HepG2 (cell line): ENCODE measurements at regions not wholly inside any gene's neighbourhood (a gene's known extent, or its start where the extent isn't known, plus 50 kb on each side); places are given as distances from the start of the nearest gene placed in this dataset.

Experiments used
- ATAC-seq: fragments of 200-7000 bp; cut with Tn5 transposase; 3 replicates; pipeline ENCODE4 v1.9.1; 2020; ENCODE audit warnings: mild to moderate bottlenecking, moderate library complexity
- BruUV-seq: library from RNA; stranded (reverse); fragments of 400-500 nt; replicated peaks from 2 replicates; lab custom pipeline; 2021; lab: Mats Ljungman, UMichigan
- CTCF ChIA-PET: fragments of 300-600 bp; formaldehyde crosslinking; extraction: SDS; loops from one replicate; lab custom pipeline; 2021; ENCODE audit warnings: low total read pairs, inconsistent platforms, low intra/inter-chr PET ratio; lab: Yijun Ruan, JAX
- POLR2A ChIA-PET: fragments of 350-600 bp; sonication (Branson Sonifier 250); formaldehyde crosslinking; loops from one replicate; lab custom pipeline; 2020; ENCODE audit warnings: antibody characterized with exemption, inconsistent platforms; lab: Yijun Ruan, JAX
- DNase-seq: peaks from one replicate; pipeline ENCODE4 v3.0.0-alpha.2; 2015; ENCODE audit warnings: low spot score
- FAIRE-seq: peaks from 3 replicates; lab custom pipeline; 2011; peaks lifted over from hg19 to GRCh38; lab: Jason Lieb, UNC
- H2AFZ ChIP-seq: one replicate; pipeline ENCODE4 v1.6.1; 2011; ENCODE audit warnings: low read length, inconsistent platforms
- H3K27ac ChIP-seq: fragments of 300-600 bp; 3 replicates; pipeline ENCODE4 v1.8.0; 2011; ENCODE audit warnings: mixed run types, mild to moderate bottlenecking, mixed read lengths, low read length, inconsistent platforms; ENCODE audit not compliant: insufficient read depth; ENCODE audit errors: extremely low read length
- H3K27me3 ChIP-seq, 2 experiments: fragments of 200-600 bp in 1 of 2; 2 replicates in 1 of 2; 3 replicates in 1 of 2; pipeline versions ENCODE4 v1.6.0 to v1.8.0; 2011; ENCODE audit warnings: low read length in 2 of 2, mild to moderate bottlenecking in 2 of 2, moderate library complexity in 2 of 2, inconsistent platforms in 1 of 2; ENCODE audit not compliant: insufficient read depth in 2 of 2, control insufficient read depth in 1 of 2
- H3K36me3 ChIP-seq, 2 experiments: fragments of 200-600 bp in 1 of 2; replicated peaks in 1 of 2; 2 replicates in 1 of 2; 3 replicates in 1 of 2; pipeline versions ENCODE4 v1.5.1 to v1.8.0; 2011; ENCODE audit warnings: low read length in 2 of 2, inconsistent platforms in 1 of 2; ENCODE audit not compliant: insufficient read depth in 2 of 2, control insufficient read depth in 1 of 2
- H3K4me1 ChIP-seq: 2 replicates; pipeline ENCODE4 v1.5.1; 2012; ENCODE audit warnings: low read length, inconsistent platforms; ENCODE audit not compliant: insufficient read depth
- H3K4me2 ChIP-seq: 2 replicates; pipeline ENCODE4 v1.6.0; 2011; ENCODE audit warnings: low read depth, low read length, inconsistent platforms
- H3K4me3 ChIP-seq, 3 experiments: fragments of 200-600 bp in 1 of 3; sonication (generic), shearing (Covaris generic) in 1 of 3; replicated peaks in 1 of 3; 2 replicates each; pipeline ENCODE4 v1.5.1; 2011 to 2016; ENCODE audit warnings: low read length in 3 of 3, inconsistent platforms in 2 of 3, low read depth in 2 of 3, mild to moderate bottlenecking in 2 of 3, control low read depth in 1 of 3, mixed read lengths in 1 of 3; ENCODE audit not compliant: insufficient read depth in 1 of 3
- H3K79me2 ChIP-seq: one replicate; pipeline ENCODE4 v1.6.1; 2011; ENCODE audit warnings: low read length, inconsistent platforms; ENCODE audit not compliant: insufficient read depth
- H3K9ac ChIP-seq: 2 replicates; pipeline ENCODE4 v1.6.0; 2011; ENCODE audit warnings: mild to moderate bottlenecking, low read depth, low read length, inconsistent platforms; ENCODE audit not compliant: insufficient read depth
- H3K9me3 ChIP-seq: 2 replicates; pipeline ENCODE4 v1.5.1; 2012; ENCODE audit warnings: mild to moderate bottlenecking, low read length
- H4K20me1 ChIP-seq: 2 replicates; pipeline ENCODE4 v1.6.0; 2011; ENCODE audit warnings: inconsistent platforms, mild to moderate bottlenecking, low read length, moderate library complexity; ENCODE audit not compliant: insufficient read depth
- ELF1 ChIP-seq: sonication (generic); formaldehyde crosslinking; IDR thresholded peaks from 2 replicates; pipeline ENCODE4 v1.4.0; 2020; ENCODE audit warnings: missing genetic modification reagents
- ELF3 ChIP-seq: IDR thresholded peaks from 2 replicates; pipeline ENCODE4 v1.6.1; 2016; ENCODE audit warnings: missing genetic modification reagents, missing compliant biosample characterization
- GABPA ChIP-seq, 2 experiments: IDR thresholded peaks; 2 replicates each; pipeline ENCODE4 v1.6.1; 2011 to 2016; ENCODE audit warnings: low read depth in 2 of 2, low read length in 1 of 2, missing biosample characterization in 1 of 2, missing genetic modification characterization in 1 of 2
- HNF4A ChIP-seq: sonication (generic); formaldehyde crosslinking; IDR thresholded peaks from 2 replicates; pipeline ENCODE4 v1.4.0; 2020; ENCODE audit warnings: missing genetic modification reagents
- JDP2 ChIP-seq: sonication (generic); formaldehyde crosslinking; IDR thresholded peaks from 2 replicates; pipeline ENCODE4 v1.8.1; 2022; ENCODE audit warnings: missing genetic modification reagents, borderline replicate concordance
- NFYB ChIP-seq: sonication (generic); formaldehyde crosslinking; IDR thresholded peaks from 2 replicates; pipeline ENCODE4 v1.4.0; 2020; ENCODE audit warnings: missing genetic modification reagents
- NFYC ChIP-seq: IDR thresholded peaks from 2 replicates; pipeline ENCODE4 v1.6.1; 2016; ENCODE audit warnings: missing genetic modification reagents, missing compliant biosample characterization
- WGBS: methylation state at CpG from one replicate; pipeline ENCODE4 v1.1.6; 2017; ENCODE audit warnings: low lambda C conversion rate; 5-methylcytosine and 5-hydroxymethylcytosine counted together
- in situ Hi-C: cut with HindIII; loops from 2 replicates; pipeline ENCODE4 v1.10.0; 2017; ENCODE audit warnings: low pct_unique_long_range_greater_than_20kb; ENCODE audit not compliant: extremely low pct_ligation_motif_present
- intact Hi-C: fragments of 100-400 bp; cut with micrococcal nuclease; formaldehyde crosslinking; loops from one replicate; pipeline ENCODE4 v1.10.0; 2022; ENCODE audit not compliant: unreplicated experiment
- TF ChIP-seq, protein P1 (sequence below): IDR thresholded peaks from 2 replicates; pipeline ENCODE4 v1.6.1; 2012; ENCODE audit warnings: low read length, improper control_type of control experiment
- TF ChIP-seq, protein P2 (sequence below): IDR thresholded peaks from 2 replicates; pipeline ENCODE4 v1.6.1; 2016; ENCODE audit warnings: low read depth

DNA sequence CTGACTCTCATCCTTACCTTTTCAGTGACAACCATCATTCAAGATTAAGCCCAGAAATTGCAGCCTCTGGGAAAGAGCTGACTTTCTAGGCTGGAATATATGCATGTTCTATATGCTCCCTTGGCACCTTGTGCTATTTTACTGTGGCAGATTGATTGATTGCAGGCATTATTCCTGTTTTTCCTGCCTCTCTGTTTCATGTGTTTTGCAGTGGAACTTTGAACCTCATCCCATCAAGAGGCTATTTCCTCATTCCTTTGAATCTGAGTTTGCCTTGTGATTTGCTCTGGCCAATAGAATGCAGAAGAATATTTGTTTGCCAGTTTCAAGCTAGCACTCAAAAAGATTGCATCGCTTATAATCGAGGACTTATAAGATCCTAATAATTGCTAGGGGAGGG is 174.8 kb upstream of the DCN start:
- no TSS peak for BruUV-seq
- in situ Hi-C loops = no loop called here

More for the DNA sequence above, 174.8 kb upstream of the DCN start:
- TF ChIP-seq ELF1 (CRISPR knock-in tag) (peak; percentile 72), ELF3 (CRISPR knock-in tag) (peak; percentile 43; the same call in 1 of the 2 replicates), GABPA (IDR thresholded peaks at IDR 0.05; ENCODE audit: low read depth, low read length) (no peak), GABPA (CRISPR knock-in tag; IDR thresholded peaks at IDR 0.05; ENCODE audit: low read depth) (no peak), NFYB (CRISPR knock-in tag) (peak; percentile 52; the same call in 1 of the 2 replicates), HNF4A (peak; percentile 29; the same call in 1 of the 2 replicates), JDP2 (CRISPR knock-in tag) (no peak), NFYC (CRISPR knock-in tag) (peak; percentile 52)
- TF ChIP-seq, protein P1, sequence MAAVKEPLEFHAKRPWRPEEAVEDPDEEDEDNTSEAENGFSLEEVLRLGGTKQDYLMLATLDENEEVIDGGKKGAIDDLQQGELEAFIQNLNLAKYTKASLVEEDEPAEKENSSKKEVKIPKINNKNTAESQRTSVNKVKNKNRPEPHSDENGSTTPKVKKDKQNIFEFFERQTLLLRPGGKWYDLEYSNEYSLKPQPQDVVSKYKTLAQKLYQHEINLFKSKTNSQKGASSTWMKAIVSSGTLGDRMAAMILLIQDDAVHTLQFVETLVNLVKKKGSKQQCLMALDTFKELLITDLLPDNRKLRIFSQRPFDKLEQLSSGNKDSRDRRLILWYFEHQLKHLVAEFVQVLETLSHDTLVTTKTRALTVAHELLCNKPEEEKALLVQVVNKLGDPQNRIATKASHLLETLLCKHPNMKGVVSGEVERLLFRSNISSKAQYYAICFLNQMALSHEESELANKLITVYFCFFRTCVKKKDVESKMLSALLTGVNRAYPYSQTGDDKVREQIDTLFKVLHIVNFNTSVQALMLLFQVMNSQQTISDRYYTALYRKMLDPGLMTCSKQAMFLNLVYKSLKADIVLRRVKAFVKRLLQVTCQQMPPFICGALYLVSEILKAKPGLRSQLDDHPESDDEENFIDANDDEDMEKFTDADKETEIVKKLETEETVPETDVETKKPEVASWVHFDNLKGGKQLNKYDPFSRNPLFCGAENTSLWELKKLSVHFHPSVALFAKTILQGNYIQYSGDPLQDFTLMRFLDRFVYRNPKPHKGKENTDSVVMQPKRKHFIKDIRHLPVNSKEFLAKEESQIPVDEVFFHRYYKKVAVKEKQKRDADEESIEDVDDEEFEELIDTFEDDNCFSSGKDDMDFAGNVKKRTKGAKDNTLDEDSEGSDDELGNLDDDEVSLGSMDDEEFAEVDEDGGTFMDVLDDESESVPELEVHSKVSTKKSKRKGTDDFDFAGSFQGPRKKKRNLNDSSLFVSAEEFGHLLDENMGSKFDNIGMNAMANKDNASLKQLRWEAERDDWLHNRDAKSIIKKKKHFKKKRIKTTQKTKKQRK = no peak
- TF ChIP-seq, protein P2, sequence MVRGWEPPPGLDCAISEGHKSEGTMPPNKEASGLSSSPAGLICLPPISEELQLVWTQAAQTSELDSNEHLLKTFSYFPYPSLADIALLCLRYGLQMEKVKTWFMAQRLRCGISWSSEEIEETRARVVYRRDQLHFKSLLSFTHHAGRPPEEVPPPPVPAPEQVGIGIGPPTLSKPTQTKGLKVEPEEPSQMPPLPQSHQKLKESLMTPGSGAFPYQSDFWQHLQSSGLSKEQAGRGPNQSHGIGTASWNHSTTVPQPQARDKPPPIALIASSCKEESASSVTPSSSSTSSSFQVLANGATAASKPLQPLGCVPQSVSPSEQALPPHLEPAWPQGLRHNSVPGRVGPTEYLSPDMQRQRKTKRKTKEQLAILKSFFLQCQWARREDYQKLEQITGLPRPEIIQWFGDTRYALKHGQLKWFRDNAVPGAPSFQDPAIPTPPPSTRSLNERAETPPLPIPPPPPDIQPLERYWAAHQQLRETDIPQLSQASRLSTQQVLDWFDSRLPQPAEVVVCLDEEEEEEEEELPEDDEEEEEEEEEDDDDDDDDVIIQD (CRISPR knock-in tag) = peak; percentile 36; the same call in 1 of the 2 replicates
- intact Hi-C loops = no loop called here
- no peak overlapping the region for H3K4me2 ChIP-seq
- DNase-seq (peak; percentile 45), ATAC-seq (peak; percentile 66), FAIRE-seq (no peak)
- POLR2A ChIA-PET = no interaction called here
- peaks cover 9% of the 10 kb centered on the region for H3K4me1 ChIP-seq
- CTCF ChIA-PET = no interaction called here
- H3K4me3 ChIP-seq = no peak overlapping the region
- no peaks in the 10 kb centered on the region for H4K20me1 ChIP-seq
- no peaks in the 10 kb centered on the region for H3K27me3 ChIP-seq
- H3K79me2 ChIP-seq = no peaks in the 10 kb centered on the region
- WGBS = 32% methylated on average over 2 of the region's 2 CpGs
- H2AFZ ChIP-seq = no peak overlapping the region
- no peaks in the 10 kb centered on the region for H3K9me3 ChIP-seq
- H3K9ac ChIP-seq = no peak overlapping the region
- H3K27ac ChIP-seq = no peak overlapping the region
- no peaks in the 10 kb centered on the region for H3K36me3 ChIP-seq
